Ishikawa (cell line): ENCODE measurements at regions not wholly inside any gene's neighbourhood (a gene's known extent, or its start where the extent isn't known, plus 50 kb on each side); places are given as distances from the start of the nearest gene placed in this dataset.

Experiments used
- CEBPB ChIP-seq: IDR thresholded peaks from 2 replicates; pipeline ENCODE4 v1.6.1; 2012
- CREB1 ChIP-seq: IDR thresholded peaks from 2 replicates; pipeline ENCODE4 v1.6.1; 2012; ENCODE audit warnings: low read depth
- EGR1 ChIP-seq: IDR thresholded peaks from 2 replicates; pipeline ENCODE4 v1.6.1; 2012
- EP300 ChIP-seq: IDR thresholded peaks from 2 replicates; pipeline ENCODE4 v1.6.1; 2012; ENCODE audit warnings: borderline replicate concordance
- FOXM1 ChIP-seq: IDR thresholded peaks from 2 replicates; pipeline ENCODE4 v1.6.1; 2012; ENCODE audit warnings: low read depth, borderline replicate concordance
- NFIC ChIP-seq: IDR thresholded peaks from 2 replicates; pipeline ENCODE4 v1.6.1; 2012
- RAD21 ChIP-seq: IDR thresholded peaks from 2 replicates; pipeline ENCODE4 v1.6.1; 2012; ENCODE audit warnings: low read depth
- REST ChIP-seq: IDR thresholded peaks from 2 replicates; pipeline ENCODE4 v1.6.1; 2012; ENCODE audit warnings: low read depth, mild to moderate bottlenecking
- TAF1 ChIP-seq: IDR thresholded peaks from 2 replicates; pipeline ENCODE4 v1.6.1; 2012; ENCODE audit warnings: low read depth, mild to moderate bottlenecking
- TCF12 ChIP-seq: IDR thresholded peaks from 2 replicates; pipeline ENCODE4 v1.6.1; 2012; ENCODE audit warnings: low read depth
- TEAD4 ChIP-seq: IDR thresholded peaks from 2 replicates; pipeline ENCODE4 v1.6.1; 2012
- USF1 ChIP-seq: IDR thresholded peaks from 2 replicates; pipeline ENCODE4 v1.6.1; 2012
- YY1 ChIP-seq: IDR thresholded peaks from 2 replicates; pipeline ENCODE4 v1.6.1; 2012; ENCODE audit warnings: low read depth
- ZBTB7A ChIP-seq: IDR thresholded peaks from 2 replicates; pipeline ENCODE4 v1.6.1; 2012; ENCODE audit warnings: low read depth
- TF ChIP-seq, protein P1 (sequence below): IDR thresholded peaks from 2 replicates; pipeline ENCODE4 v1.6.1; 2012

- no peak for TF ChIP-seq EGR1
- TF ChIP-seq ZBTB7A, result no peak
- no peak for TF ChIP-seq CEBPB
- TF ChIP-seq FOXM1, result no peak
- TF ChIP-seq YY1, result no peak
- TF ChIP-seq TAF1, result no peak
- TF ChIP-seq TEAD4, result no peak
Observed at GRCh38 chr3:158970006-158970405, 168.2 kb downstream of the MFSD1 start.

GRCh38 chr3:158974904-158975303 is 173.1 kb downstream of the MFSD1 start:
- TF ChIP-seq EP300, result no peak
- no peak for TF ChIP-seq YY1
- TF ChIP-seq, protein P1, sequence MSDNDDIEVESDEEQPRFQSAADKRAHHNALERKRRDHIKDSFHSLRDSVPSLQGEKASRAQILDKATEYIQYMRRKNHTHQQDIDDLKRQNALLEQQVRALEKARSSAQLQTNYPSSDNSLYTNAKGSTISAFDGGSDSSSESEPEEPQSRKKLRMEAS, result no peak
- TF ChIP-seq EGR1, result no peak
- TF ChIP-seq RAD21, result no peak
- TF ChIP-seq USF1, result no peak
- TF ChIP-seq CEBPB, result no peak
- no peak for TF ChIP-seq TCF12
- TF ChIP-seq NFIC, result no peak
- no peak for TF ChIP-seq FOXM1
- no peak for TF ChIP-seq CREB1
- no peak for TF ChIP-seq ZBTB7A
- no peak for TF ChIP-seq TEAD4
- TF ChIP-seq REST, result no peak

GRCh38 chr3:158976966-158977365 is 175.1 kb downstream of the MFSD1 start:
- TF ChIP-seq REST, result no peak
- TF ChIP-seq CREB1, result no peak
- TF ChIP-seq, protein P1, result no peak
- TF ChIP-seq TAF1, result no peak
- no peak for TF ChIP-seq EP300
- no peak for TF ChIP-seq USF1
- no peak for TF ChIP-seq RAD21
- TF ChIP-seq TCF12, result no peak

- TF ChIP-seq YY1, result no peak
- no peak for TF ChIP-seq REST
- TF ChIP-seq RAD21, result no peak
- no peak for TF ChIP-seq EP300
- TF ChIP-seq TAF1, result no peak
- TF ChIP-seq CEBPB, result no peak
- TF ChIP-seq, protein P1, result no peak
- TF ChIP-seq USF1, result no peak
- TF ChIP-seq ZBTB7A, result no peak
- TF ChIP-seq TEAD4, result no peak
- TF ChIP-seq FOXM1, result no peak
- no peak for TF ChIP-seq CREB1
- TF ChIP-seq TCF12, result no peak
- TF ChIP-seq NFIC, result no peak
Observed at GRCh38 chr3:158977497-158977896, 175.6 kb downstream of the MFSD1 start.
